Mammary epithelial cell (primary cell): ENCODE measurements at regions not wholly inside any gene's neighbourhood (a gene's known extent, or its start where the extent isn't known, plus 50 kb on each side); places are given as distances from the start of the nearest gene placed in this dataset.

Experiments
- CTCF ChIP-seq, 2 donors: IDR thresholded peaks in 1 of 2; conservative IDR thresholded peaks in 1 of 2; 2 replicates each; pipeline ENCODE4 v1.5.1; 2011 to 2012; ENCODE audit warnings: inconsistent platforms in 2 of 2, low read length in 2 of 2, mild to moderate bottlenecking in 2 of 2, control low read depth in 1 of 2, low read depth in 1 of 2; ENCODE audit not compliant: insufficient read depth in 1 of 2; ENCODE audit errors: extremely low read depth in 1 of 2
- EZH2 ChIP-seq: IDR thresholded peaks from 2 replicates; pipeline ENCODE4 v1.6.1; 2012; ENCODE audit warnings: low read length, inconsistent platforms, borderline replicate concordance

- TF ChIP-seq CTCF (conservative IDR thresholded peaks at IDR 0.05 in 1 of 2, IDR thresholded peaks at IDR 0.05 in 1 of 2; ENCODE audit: extremely low read depth in 1 of 2, insufficient read depth in 1 of 2, low read depth in 1 of 2, low read length in 2 of 2), result no peak
- no peak for TF ChIP-seq EZH2
Measured at GRCh38 chr2:7517088-7517487, 599.9 kb downstream of the RNF144A start.
